ENCODE measurements at regions not wholly inside any gene's neighbourhood (a gene's known extent, or its start where the extent isn't known, plus 50 kb on each side); places are given as distances from the start of the nearest gene placed in this dataset.

DNA sequence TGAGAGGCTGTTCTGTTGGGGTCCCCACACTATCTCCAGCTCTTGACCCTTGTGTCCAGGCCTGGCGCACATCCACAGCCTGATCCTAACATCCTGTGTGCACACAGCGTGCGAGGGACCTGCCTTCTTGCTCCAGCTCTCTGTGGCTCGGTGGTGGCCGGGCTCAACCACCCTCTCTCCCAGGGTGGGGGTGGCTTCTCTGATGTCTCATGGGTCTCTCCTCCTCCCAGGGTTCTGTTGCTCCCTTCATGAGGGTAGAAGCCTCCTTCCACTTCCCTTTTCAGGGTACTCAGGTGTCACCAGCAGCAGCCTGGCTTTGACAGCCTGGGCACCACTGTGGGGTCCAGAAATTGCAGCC lies 196.9 kb upstream of the RAB6C start:
- no peak overlapping the region for H3K4me3 ChIP-seq (ENCODE audit: low read depth, low read length)
- in situ Hi-C loops (cut with HindIII; ENCODE audit: low pct_ligation_motif_present, low sequenced_read_pairs) = no loop called here
- H3K36me3 ChIP-seq (replicated peaks) = no peaks in the 10 kb centered on the region
- H3K27ac ChIP-seq = no peak overlapping the region
- H3K27me3 ChIP-seq (replicated peaks) = no peaks in the 10 kb centered on the region
- TF ChIP-seq, protein P1, sequence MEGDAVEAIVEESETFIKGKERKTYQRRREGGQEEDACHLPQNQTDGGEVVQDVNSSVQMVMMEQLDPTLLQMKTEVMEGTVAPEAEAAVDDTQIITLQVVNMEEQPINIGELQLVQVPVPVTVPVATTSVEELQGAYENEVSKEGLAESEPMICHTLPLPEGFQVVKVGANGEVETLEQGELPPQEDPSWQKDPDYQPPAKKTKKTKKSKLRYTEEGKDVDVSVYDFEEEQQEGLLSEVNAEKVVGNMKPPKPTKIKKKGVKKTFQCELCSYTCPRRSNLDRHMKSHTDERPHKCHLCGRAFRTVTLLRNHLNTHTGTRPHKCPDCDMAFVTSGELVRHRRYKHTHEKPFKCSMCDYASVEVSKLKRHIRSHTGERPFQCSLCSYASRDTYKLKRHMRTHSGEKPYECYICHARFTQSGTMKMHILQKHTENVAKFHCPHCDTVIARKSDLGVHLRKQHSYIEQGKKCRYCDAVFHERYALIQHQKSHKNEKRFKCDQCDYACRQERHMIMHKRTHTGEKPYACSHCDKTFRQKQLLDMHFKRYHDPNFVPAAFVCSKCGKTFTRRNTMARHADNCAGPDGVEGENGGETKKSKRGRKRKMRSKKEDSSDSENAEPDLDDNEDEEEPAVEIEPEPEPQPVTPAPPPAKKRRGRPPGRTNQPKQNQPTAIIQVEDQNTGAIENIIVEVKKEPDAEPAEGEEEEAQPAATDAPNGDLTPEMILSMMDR (IDR thresholded peaks at IDR 0.05; ENCODE audit: low read depth, low read length, missing control alignments) = no peak
- DNase-seq = no peak

DNA sequence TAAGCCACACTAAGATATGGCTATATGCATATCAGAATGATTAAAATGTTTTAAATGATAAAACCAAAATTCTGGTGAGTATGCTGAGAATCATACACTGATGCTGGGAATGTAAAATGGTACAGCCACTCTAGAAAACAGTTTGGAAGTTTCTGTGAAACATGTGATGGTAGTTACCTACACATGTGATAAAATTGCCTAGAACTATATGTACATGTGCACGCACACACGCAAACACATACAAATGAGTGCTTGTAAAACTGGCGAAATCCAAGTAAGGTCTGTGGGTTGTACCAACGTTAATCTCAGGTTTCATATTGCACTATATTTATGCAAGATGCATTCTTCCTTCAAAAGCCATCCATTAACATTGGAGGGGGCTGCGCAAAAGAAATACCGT lies 195.0 kb upstream of the RAB6C start:
- TF ChIP-seq, protein P1 (IDR thresholded peaks at IDR 0.05; ENCODE audit: low read depth, low read length, missing control alignments) = no peak

DNA sequence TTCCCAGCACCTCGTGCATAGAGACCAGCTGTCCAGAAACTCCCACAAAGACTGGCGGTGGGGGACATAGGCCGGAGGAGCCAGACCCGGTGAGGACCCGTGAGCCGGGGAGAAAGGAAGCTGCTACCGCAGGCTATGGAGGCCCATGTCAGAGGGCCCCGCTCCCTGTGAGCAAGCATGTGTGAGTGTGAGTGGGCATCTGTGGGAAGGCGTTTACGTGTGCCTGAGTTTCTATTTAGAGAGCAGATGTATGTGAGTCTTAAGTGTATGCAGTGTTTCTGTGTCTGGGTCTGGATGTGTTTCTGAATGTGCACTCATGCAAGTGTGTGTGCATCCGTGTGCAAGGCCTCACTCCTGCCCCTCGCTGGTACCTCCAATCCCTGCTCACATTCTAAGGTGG lies 187.8 kb upstream of the RAB6C start:
- TF ChIP-seq, protein P1 (IDR thresholded peaks at IDR 0.05; ENCODE audit: low read depth, low read length, missing control alignments) = no peak
- in situ Hi-C loops (cut with HindIII; ENCODE audit: low pct_ligation_motif_present, low sequenced_read_pairs) = no loop called here

More for the DNA sequence above, 195.0 kb upstream of the RAB6C start:
- H3K36me3 ChIP-seq (replicated peaks) = no peaks in the 10 kb centered on the region
- no peak overlapping the region for H3K4me3 ChIP-seq (ENCODE audit: low read depth, low read length)
- no peak for DNase-seq
- H3K27ac ChIP-seq = no peak overlapping the region
- in situ Hi-C loops (cut with HindIII; ENCODE audit: low pct_ligation_motif_present, low sequenced_read_pairs) = no loop called here
- H3K27me3 ChIP-seq (replicated peaks) = no peaks in the 10 kb centered on the region

DNA sequence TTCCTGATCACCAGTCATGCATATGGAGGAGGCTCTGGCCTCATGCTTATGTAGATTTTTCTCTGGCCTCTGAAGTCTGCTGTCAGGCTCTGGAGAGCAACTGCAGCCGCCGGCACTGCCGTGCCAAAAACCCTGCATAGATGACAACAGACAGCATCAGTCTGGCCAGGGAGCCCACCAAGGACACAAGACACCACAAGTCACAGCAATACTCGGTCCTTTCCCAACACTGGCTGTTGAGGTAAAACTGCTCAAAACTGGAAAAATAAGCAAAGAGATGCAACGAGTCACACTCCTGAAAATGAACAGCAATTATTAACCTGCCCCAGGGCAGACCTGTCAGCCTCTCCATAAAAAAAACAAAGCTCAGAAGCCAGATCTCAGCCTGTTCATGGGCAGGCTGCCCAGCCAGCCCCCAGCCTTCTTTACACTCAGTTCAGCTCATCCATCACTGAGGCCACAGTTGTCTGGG lies 186.0 kb upstream of the RAB6C start:
- Histone ChIP-seq H3K4me3 (ENCODE audit: low read depth, low read length) (no peak overlapping the region), H3K27ac (no peak overlapping the region), H3K36me3 (replicated peaks) (no peaks in the 10 kb centered on the region), H3K27me3 (replicated peaks) (no peaks in the 10 kb centered on the region)
- TF ChIP-seq, protein P1 (IDR thresholded peaks at IDR 0.05; ENCODE audit: low read depth, low read length, missing control alignments) = no peak
- in situ Hi-C loops (cut with HindIII; ENCODE audit: low pct_ligation_motif_present, low sequenced_read_pairs) = no loop called here
- no peak for DNase-seq

More for the DNA sequence above, 187.8 kb upstream of the RAB6C start:
- no peak overlapping the region for H3K27ac ChIP-seq
- H3K36me3 ChIP-seq (replicated peaks) = no peaks in the 10 kb centered on the region
- H3K27me3 ChIP-seq (replicated peaks) = no peaks in the 10 kb centered on the region
- H3K4me3 ChIP-seq (ENCODE audit: low read depth, low read length) = no peak overlapping the region
- no peak for DNase-seq

DNA sequence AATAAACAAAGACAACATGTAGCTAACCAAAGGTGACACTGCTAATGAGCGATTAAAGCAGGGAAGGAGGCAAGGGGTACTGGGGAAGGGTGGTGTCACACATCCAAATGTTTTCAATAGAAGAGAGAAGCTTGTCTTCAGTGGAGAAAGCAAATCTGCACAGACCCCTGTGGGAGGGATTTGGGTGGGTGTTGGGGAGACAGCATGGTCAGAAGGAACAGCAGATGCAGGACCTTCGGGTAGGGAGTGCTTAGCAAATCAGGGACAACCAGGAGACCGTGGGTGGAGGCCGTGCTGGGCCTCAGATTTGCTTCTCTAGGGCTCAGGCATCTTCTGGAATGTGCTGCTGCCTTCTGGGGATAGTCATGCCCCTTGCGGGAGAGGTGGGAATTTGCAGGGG lies 185.3 kb upstream of the RAB6C start:
- H3K36me3 ChIP-seq (replicated peaks) = no peaks in the 10 kb centered on the region
- no peak for DNase-seq
- H3K27ac ChIP-seq = no peak overlapping the region
- no peaks in the 10 kb centered on the region for H3K27me3 ChIP-seq (replicated peaks)
- in situ Hi-C loops (cut with HindIII; ENCODE audit: low pct_ligation_motif_present, low sequenced_read_pairs) = no loop called here
- no peak overlapping the region for H3K4me3 ChIP-seq (ENCODE audit: low read depth, low read length)
- TF ChIP-seq, protein P1 (IDR thresholded peaks at IDR 0.05; ENCODE audit: low read depth, low read length, missing control alignments) = no peak

DNA sequence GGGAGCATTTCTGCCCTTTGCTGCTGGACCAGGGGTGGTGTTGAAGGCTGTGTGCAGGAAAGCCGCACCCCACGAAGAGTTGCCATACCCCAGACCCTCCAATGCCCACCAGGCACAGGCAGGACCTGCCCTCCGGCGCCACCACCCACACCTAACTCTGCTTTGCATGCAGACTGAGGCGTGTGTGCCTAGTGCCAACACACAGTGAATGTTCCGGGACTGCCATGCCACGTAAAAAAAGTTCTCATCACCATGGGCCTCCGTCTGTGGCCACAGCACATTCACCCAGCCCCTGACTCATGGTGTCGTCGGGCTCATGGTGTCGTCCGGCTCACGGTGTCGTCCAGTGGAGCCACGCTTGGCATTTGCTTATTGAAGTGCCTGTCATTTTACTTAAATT lies 184.9 kb upstream of the RAB6C start:
- DNase-seq = no peak
- Histone ChIP-seq H3K36me3 (replicated peaks) (no peaks in the 10 kb centered on the region), H3K4me3 (ENCODE audit: low read depth, low read length) (no peak overlapping the region), H3K27me3 (replicated peaks) (no peaks in the 10 kb centered on the region), H3K27ac (no peak overlapping the region)
- TF ChIP-seq, protein P1 (IDR thresholded peaks at IDR 0.05; ENCODE audit: low read depth, low read length, missing control alignments) = no peak
- in situ Hi-C loops (cut with HindIII; ENCODE audit: low pct_ligation_motif_present, low sequenced_read_pairs) = no loop called here

All from brain microvascular endothelial cell (primary cell).